CD4-positive, alpha-beta T cell treated with Interferon alpha-2 for 1 hour (primary cell): ENCODE measurements at regions not wholly inside any gene's neighbourhood (a gene's known extent, or its start where the extent isn't known, plus 50 kb on each side); places are given as distances from the start of the nearest gene placed in this dataset.

ENCODE experiments used
- DNase-seq, 2 donors: peaks; one replicate each; pipeline ENCODE4 v3.0.0-alpha.2; 2020 to 2022

GRCh38 chr10:28058746-28059145 lies 59.9 kb upstream of the ODAD2 start:
- no peak for DNase-seq

DNA sequence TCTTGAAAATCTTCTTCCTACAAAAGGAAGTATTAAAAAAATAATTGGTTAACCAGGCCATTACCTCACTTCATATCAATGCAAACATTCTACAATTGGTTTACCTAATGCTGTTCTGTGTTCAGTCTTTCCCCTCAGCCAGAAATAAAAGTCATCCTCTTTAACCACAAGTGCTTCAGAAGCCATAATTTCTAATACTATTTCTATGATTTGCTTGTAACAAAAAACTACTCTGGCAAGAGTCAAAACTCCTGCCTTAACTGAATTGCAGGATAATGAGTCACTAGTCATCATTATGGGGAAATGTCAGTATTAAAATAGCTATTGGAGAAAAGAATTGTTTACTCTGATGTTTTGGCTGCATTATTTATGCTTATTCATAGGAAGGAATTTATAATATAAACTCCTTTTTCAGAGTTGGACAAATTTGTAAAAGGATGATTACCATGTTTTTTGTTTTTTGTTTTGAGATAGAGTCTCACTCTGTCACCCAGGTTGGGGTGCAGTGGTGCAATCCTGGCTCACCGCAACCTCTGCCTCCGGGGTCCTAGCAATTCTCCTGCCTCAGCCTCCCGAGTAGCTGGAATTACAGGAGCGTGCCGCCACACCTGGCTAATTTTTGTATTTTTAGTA lies 55.5 kb upstream of the ODAD2 start:
- no peak for DNase-seq

DNA sequence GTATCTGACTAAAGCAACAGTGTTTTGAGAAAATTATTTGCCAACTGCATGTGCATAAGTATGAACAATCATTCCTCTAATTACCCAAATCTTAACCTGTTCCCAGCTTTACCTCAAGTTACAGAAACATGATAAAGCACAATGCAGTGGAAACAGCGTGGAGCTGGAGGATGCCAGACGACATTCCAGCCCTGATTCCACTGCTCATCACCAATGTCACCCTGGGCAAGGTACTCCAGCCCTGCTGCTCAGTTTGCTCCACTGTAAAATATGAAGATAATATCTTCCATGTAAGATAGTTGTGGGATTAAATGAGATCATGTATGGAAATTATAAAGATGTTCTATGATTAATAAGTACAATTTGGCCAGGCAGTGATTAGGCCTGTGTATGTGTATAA lies 50.4 kb upstream of the ODAD2 start:
- no peak for DNase-seq
